ENCODE measurements at regions not wholly inside any gene's neighbourhood (a gene's known extent, or its start where the extent isn't known, plus 50 kb on each side); places are given as distances from the start of the nearest gene placed in this dataset.

DNA sequence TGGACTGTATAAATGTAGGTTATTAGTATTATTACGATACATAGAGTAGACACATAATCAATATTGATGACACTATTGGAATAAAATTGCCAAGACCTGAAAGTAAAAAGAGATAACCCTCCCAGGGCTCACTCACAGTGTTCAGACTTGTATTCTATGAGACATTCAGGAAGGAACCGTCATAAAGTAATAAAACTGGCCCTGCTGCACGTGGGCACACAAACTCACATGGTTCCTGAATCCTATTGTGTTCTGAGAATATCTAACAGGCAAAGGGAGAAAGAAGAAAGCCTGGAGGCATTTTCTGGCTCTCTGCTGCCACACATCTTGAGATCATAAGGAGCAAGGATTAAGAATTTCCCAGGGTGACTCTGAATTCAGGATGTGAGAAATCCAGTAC is 575.9 kb downstream of the HS3ST4 start:
- Histone ChIP-seq H3K9me3 (no peaks in the 10 kb centered on the region), H3K27me3 (no peaks in the 10 kb centered on the region), H3K4me1 (no peaks in the 10 kb centered on the region), H3K36me3 (no peaks in the 10 kb centered on the region), H3K27ac (no peak overlapping the region), H3K4me3 (no peak overlapping the region)
- no peak for TF ChIP-seq POLR2A (IDR thresholded peaks at IDR 0.05)
- TF ChIP-seq, protein P1, sequence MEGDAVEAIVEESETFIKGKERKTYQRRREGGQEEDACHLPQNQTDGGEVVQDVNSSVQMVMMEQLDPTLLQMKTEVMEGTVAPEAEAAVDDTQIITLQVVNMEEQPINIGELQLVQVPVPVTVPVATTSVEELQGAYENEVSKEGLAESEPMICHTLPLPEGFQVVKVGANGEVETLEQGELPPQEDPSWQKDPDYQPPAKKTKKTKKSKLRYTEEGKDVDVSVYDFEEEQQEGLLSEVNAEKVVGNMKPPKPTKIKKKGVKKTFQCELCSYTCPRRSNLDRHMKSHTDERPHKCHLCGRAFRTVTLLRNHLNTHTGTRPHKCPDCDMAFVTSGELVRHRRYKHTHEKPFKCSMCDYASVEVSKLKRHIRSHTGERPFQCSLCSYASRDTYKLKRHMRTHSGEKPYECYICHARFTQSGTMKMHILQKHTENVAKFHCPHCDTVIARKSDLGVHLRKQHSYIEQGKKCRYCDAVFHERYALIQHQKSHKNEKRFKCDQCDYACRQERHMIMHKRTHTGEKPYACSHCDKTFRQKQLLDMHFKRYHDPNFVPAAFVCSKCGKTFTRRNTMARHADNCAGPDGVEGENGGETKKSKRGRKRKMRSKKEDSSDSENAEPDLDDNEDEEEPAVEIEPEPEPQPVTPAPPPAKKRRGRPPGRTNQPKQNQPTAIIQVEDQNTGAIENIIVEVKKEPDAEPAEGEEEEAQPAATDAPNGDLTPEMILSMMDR (IDR thresholded peaks at IDR 0.05), result no peak
- DNase-seq, result no peak

DNA sequence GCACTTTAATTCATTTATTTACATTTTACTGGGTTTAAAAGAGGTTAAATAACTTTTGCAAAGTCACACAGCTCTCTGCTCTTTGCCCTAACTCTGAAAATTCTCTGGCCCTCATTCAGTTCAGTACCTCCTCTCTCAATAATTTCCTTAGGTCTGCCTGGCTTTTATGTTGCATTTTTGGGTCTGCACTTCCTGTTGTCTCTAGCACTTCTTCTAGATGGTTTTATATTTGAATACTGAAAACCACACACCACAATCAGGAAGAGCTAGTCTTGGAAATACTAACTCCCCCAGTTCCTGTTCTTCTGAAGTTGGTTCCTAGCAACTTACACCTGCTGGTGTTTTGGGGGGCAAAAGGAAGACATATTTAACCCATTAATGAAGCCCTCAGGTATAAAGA is 577.9 kb downstream of the HS3ST4 start:
- Histone ChIP-seq H3K27ac (no peak overlapping the region), H3K9me3 (no peaks in the 10 kb centered on the region), H3K4me3 (no peak overlapping the region), H3K27me3 (no peaks in the 10 kb centered on the region), H3K36me3 (no peaks in the 10 kb centered on the region), H3K4me1 (no peaks in the 10 kb centered on the region)
- no peak for TF ChIP-seq POLR2A (IDR thresholded peaks at IDR 0.05)
- TF ChIP-seq, protein P1 (IDR thresholded peaks at IDR 0.05), result no peak
- DNase-seq, result no peak

DNA sequence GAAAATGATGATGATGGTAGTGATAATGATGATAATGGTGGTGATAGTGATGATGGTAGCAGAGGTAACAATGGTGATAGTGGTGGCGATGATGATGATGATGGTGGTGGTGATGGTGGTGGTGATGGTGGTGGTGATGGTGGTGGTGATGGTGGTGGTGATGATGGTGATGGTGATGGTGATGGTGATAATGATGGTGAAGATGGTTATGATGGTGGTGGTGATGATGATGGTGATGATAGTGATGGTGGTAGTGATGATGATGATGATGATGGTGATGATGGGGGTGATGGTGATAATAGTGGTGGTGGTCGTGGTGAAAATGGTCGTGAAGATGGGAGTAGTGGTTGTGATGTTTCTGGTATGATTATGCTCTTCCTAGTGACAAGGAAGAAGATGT is 581.8 kb downstream of the HS3ST4 start:
- Histone ChIP-seq H3K9me3 (no peaks in the 10 kb centered on the region), H3K27me3 (no peaks in the 10 kb centered on the region), H3K27ac (no peak overlapping the region), H3K4me1 (no peaks in the 10 kb centered on the region), H3K4me3 (no peak overlapping the region), H3K36me3 (no peaks in the 10 kb centered on the region)
- no peak for DNase-seq
- TF ChIP-seq POLR2A (IDR thresholded peaks at IDR 0.05), result no peak
- TF ChIP-seq, protein P1 (IDR thresholded peaks at IDR 0.05), result no peak

DNA sequence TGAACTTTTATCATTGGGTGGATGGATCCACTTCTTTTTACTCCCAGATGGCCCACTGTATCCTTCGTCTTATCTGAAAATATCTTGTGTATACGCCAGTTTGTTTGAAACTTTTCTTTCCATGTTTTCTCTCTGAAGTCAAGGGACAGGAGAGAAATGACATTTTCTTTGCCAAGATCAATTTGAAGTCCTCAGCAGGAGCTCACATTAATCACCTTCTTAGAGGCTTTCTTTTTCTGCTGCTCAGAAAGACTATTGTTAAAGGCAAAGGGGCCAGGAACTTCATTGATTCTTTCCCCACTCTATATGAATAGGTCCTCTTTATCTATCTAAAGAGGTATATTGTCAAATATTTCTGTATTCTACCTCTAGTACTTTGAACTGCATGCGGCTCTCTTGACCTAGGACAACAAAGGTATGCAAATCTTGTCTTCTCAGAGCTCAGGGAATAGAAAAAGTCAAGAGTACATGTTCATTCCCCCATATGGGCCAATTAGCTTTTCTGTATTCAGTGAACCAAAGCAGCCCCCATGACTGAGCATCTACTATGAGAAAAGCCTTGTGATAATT is 583.3 kb downstream of the HS3ST4 start:
- Histone ChIP-seq H3K9me3 (no peaks in the 10 kb centered on the region), H3K4me1 (no peaks in the 10 kb centered on the region), H3K27me3 (no peaks in the 10 kb centered on the region), H3K4me3 (no peak overlapping the region), H3K36me3 (no peaks in the 10 kb centered on the region), H3K27ac (no peak overlapping the region)
- TF ChIP-seq POLR2A (IDR thresholded peaks at IDR 0.05), result no peak
- TF ChIP-seq, protein P1 (IDR thresholded peaks at IDR 0.05), result no peak
- DNase-seq, result no peak

DNA sequence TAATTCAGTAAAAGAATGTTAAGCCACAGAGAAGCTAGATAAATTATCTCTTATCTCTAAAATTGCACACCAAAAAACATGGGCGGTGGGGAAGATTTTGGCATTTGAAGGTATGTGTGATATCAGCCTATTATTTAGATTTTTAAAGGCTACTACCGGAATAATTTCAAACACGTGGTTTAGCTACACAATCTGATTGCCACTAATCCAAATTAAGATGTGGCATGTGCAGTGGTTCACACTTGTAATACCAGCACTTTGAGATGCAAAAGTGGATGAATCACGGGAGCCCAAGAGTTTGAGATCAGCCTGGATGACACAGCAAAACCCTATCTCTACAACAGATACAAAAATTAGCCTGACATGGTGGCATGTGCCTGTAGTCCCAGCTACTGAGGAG is 584.5 kb downstream of the HS3ST4 start:
- Histone ChIP-seq H3K4me3 (no peak overlapping the region), H3K4me1 (no peaks in the 10 kb centered on the region), H3K27ac (no peak overlapping the region), H3K27me3 (no peaks in the 10 kb centered on the region), H3K9me3 (no peaks in the 10 kb centered on the region), H3K36me3 (no peaks in the 10 kb centered on the region)
- TF ChIP-seq, protein P1 (IDR thresholded peaks at IDR 0.05), result no peak
- TF ChIP-seq POLR2A (IDR thresholded peaks at IDR 0.05), result no peak
- DNase-seq, result no peak
